ENCODE measurements at regions not wholly inside any gene's neighbourhood (a gene's known extent, or its start where the extent isn't known, plus 50 kb on each side); places are given as distances from the start of the nearest gene placed in this dataset.
A peak's percentile ranks its signal among the peaks of the same experiment; 100 is the strongest.

- H3K4me1 Mint-ChIP-seq, result peaks cover 57% of the 10 kb centered on the region
These were observed 76.5 kb downstream of the RPLP1 start for GRCh38 chr15:69529141-69529540.

GRCh38 chr15:69529961-69530633 is 77.5 kb downstream of the RPLP1 start:
- ATAC-seq (no peak), DNase-seq (ENCODE audit: low spot score) (no peak)
- no peak overlapping the region for H3K27ac Mint-ChIP-seq
- ChIA-PET POLR2A (no interaction called here), CTCF (interaction anchor here (2.0 to 2.5 kb wide), 2 partner anchors 52 kb away, joined by 8 to 14 read pairs; no protein-coding TSS in a partner anchor)
- 0 out of 2 replicates have a peak, but pooled peaks cover 2% of the 10 kb centered on the region for H3K36me3 Mint-ChIP-seq
- no peaks in the 10 kb centered on the region; the same call in 1 of the 2 replicates for H3K27me3 Mint-ChIP-seq (ENCODE audit: low read depth)
- TF ChIP-seq SP1 (CRISPR knock-in tag; conservative IDR thresholded peaks at IDR 0.05) (no peak), MXD4 (CRISPR knock-in tag; IDR thresholded peaks at IDR 0.05; ENCODE audit: borderline replicate concordance) (no peak), ZNF219 (CRISPR knock-in tag; IDR thresholded peaks at IDR 0.05; ENCODE audit: borderline replicate concordance) (no peak), ZNF532 (CRISPR knock-in tag; IDR thresholded peaks at IDR 0.05; ENCODE audit: borderline replicate concordance) (no peak), CBFB (CRISPR knock-in tag; IDR thresholded peaks at IDR 0.05; ENCODE audit: low read depth) (no peak), USF2 (CRISPR knock-in tag; IDR thresholded peaks at IDR 0.05) (no peak), RORB (CRISPR knock-in tag; IDR thresholded peaks at IDR 0.05) (no peak), ZNF423 (CRISPR knock-in tag; IDR thresholded peaks at IDR 0.05) (no peak)
- H3K4me1 Mint-ChIP-seq, result peaks cover 47% of the 10 kb centered on the region
- peaks cover 9% of the 10 kb centered on the region for H3K9me3 Mint-ChIP-seq
- H3K4me3 Mint-ChIP-seq, result no peak overlapping the region

More at GRCh38 chr15:69529141-69529540, 76.5 kb downstream of the RPLP1 start:
- no peak for DNase-seq (ENCODE audit: low spot score)
- H3K27ac Mint-ChIP-seq, result no peak overlapping the region
- ATAC-seq, result no peak
- POLR2A ChIA-PET, result no interaction called here
- H3K9me3 Mint-ChIP-seq, result peaks cover 9% of the 10 kb centered on the region
- CTCF ChIA-PET, result interaction anchor here (1.2 to 2.5 kb wide), 2 partner anchors 28 to 51 kb away, joined by 4 to 8 read pairs; no protein-coding TSS in a partner anchor
- no peaks in the 10 kb centered on the region; the same call in none of the 2 replicates for H3K27me3 Mint-ChIP-seq (ENCODE audit: low read depth)
- no peak for TF ChIP-seq IRF1 (CRISPR knock-in tag; IDR thresholded peaks at IDR 0.05)
- TF ChIP-seq E2F5 (CRISPR knock-in tag; IDR thresholded peaks at IDR 0.05), result no peak
- H3K36me3 Mint-ChIP-seq, result 0 out of 2 replicates have a peak, but pooled peaks cover 2% of the 10 kb centered on the region
- no peak overlapping the region for H3K4me3 Mint-ChIP-seq

- H3K4me3 Mint-ChIP-seq, result 0 out of 2 replicates have a peak overlapping the region, but pooled peaks have one; percentile 12
- H3K4me1 Mint-ChIP-seq, result peaks cover 39% of the 10 kb centered on the region
- H3K27ac Mint-ChIP-seq, result no peak overlapping the region
- no peaks in the 10 kb centered on the region for H3K9me3 Mint-ChIP-seq
- H3K27me3 Mint-ChIP-seq (ENCODE audit: low read depth), result no peaks in the 10 kb centered on the region; the same call in 1 of the 2 replicates
- no peak for DNase-seq (ENCODE audit: low spot score)
- CTCF ChIA-PET, result interaction anchor here (1.3 to 2.0 kb wide), 3 partner anchors 9 to 65 kb away, joined by 5 to 14 read pairs (median 5); no protein-coding TSS in a partner anchor
- POLR2A ChIA-PET, result no interaction called here
- H3K36me3 Mint-ChIP-seq, result no peaks in the 10 kb centered on the region
- ATAC-seq, result peak; percentile 59
- TF ChIP-seq ESRRA (CRISPR knock-in tag; IDR thresholded peaks at IDR 0.05; ENCODE audit: borderline replicate concordance), result no peak
- TF ChIP-seq ZBTB43 (CRISPR knock-in tag; IDR thresholded peaks at IDR 0.05), result no peak
- TF ChIP-seq JAZF1 (CRISPR knock-in tag; IDR thresholded peaks at IDR 0.05), result no peak
- TF ChIP-seq ZSCAN18 (CRISPR knock-in tag; IDR thresholded peaks at IDR 0.05), result no peak
- no peak for TF ChIP-seq ATF2 (CRISPR knock-in tag; IDR thresholded peaks at IDR 0.05; ENCODE audit: borderline replicate concordance, low read depth)
- no peak for TF ChIP-seq MYBL2 (CRISPR knock-in tag; IDR thresholded peaks at IDR 0.05)
- TF ChIP-seq SOX15 (CRISPR knock-in tag; IDR thresholded peaks at IDR 0.05), result no peak
- TF ChIP-seq EMX1 (CRISPR knock-in tag; IDR thresholded peaks at IDR 0.05), result no peak
These were observed 78.5 kb downstream of the RPLP1 start for GRCh38 chr15:69530991-69531664.

Measured in WTC11 (cell line).